GM23338 (cell line): ENCODE measurements at regions not wholly inside any gene's neighbourhood (a gene's known extent, or its start where the extent isn't known, plus 50 kb on each side); places are given as distances from the start of the nearest gene placed in this dataset.

Source experiments
- ATAC-seq: fragments of 200-7000 bp; cut with Tn5 transposase; 3 replicates; pipeline ENCODE4 v1.9.1; 2020
- DNase-seq: peaks from one replicate; pipeline ENCODE4 v3.0.0-alpha.2; 2015; ENCODE audit warnings: low spot score
- H2AFZ ChIP-seq: fragments of 200-600 bp; sonication (generic); 2 replicates; pipeline ENCODE4 v1.8.0; 2016; ENCODE audit warnings: antibody characterized with exemption, mild to moderate bottlenecking, moderate library complexity
- H3F3A ChIP-seq: fragments of 200-600 bp; sonication (generic); replicated peaks from 2 replicates; pipeline ENCODE4 v1.8.0; 2017; ENCODE audit warnings: antibody characterized with exemption, mixed run types, low read depth
- H3K27ac ChIP-seq: fragments of 200-600 bp; sonication (generic); 2 replicates; pipeline ENCODE4 v1.6.1; 2016; ENCODE audit warnings: low read depth
- H3K27me3 ChIP-seq: fragments of 200-600 bp; sonication (generic); 2 replicates; pipeline ENCODE4 v1.8.0; 2016; ENCODE audit warnings: mild to moderate bottlenecking, mixed run types, moderate library complexity; ENCODE audit not compliant: insufficient read depth
- H3K36me3 ChIP-seq: fragments of 200-600 bp; sonication (generic); 2 replicates; pipeline ENCODE4 v1.8.0; 2016; ENCODE audit warnings: mild to moderate bottlenecking; ENCODE audit not compliant: insufficient read depth
- H3K4me1 ChIP-seq: fragments of 200-600 bp; sonication (generic); 2 replicates; pipeline ENCODE4 v1.8.0; 2016; ENCODE audit warnings: mild to moderate bottlenecking, moderate library complexity; ENCODE audit not compliant: insufficient read depth
- H3K4me2 ChIP-seq: fragments of 200-600 bp; sonication (generic); 2 replicates; pipeline ENCODE4 v1.7.1; 2017; ENCODE audit warnings: mixed run types
- H3K4me3 ChIP-seq: fragments of 200-600 bp; sonication (generic); 2 replicates; pipeline ENCODE4 v1.6.1; 2016; ENCODE audit warnings: mixed run types
- H3K79me2 ChIP-seq: fragments of 200-600 bp; sonication (generic); replicated peaks from 2 replicates; pipeline ENCODE4 v1.8.0; 2017; ENCODE audit warnings: mild to moderate bottlenecking; ENCODE audit not compliant: insufficient read depth
- H3K9me2 ChIP-seq: fragments of 200-600 bp; sonication (generic); 2 replicates; pipeline ENCODE4 v1.8.0; 2017; ENCODE audit not compliant: insufficient read depth
- H4K20me1 ChIP-seq: fragments of 200-600 bp; sonication (generic); replicated peaks from 2 replicates; pipeline ENCODE4 v1.8.0; 2017; ENCODE audit warnings: mild to moderate bottlenecking; ENCODE audit not compliant: insufficient read depth
- H3K27ac Mint-ChIP-seq: 2 replicates; pipeline ENCODE4 v1.8.0; 2020; ENCODE audit warnings: inconsistent platforms, mild to moderate bottlenecking, moderate library complexity, mixed read lengths
- H3K27me3 Mint-ChIP-seq: 3 replicates; pipeline ENCODE4 v1.8.0; 2022; ENCODE audit warnings: low read depth, mild to moderate bottlenecking, moderate library complexity, mixed read lengths, inconsistent platforms; ENCODE audit not compliant: insufficient read depth, poor library complexity
- H3K36me3 Mint-ChIP-seq: 3 replicates; pipeline ENCODE4 v1.8.0; 2021; ENCODE audit warnings: low read depth, mild to moderate bottlenecking, inconsistent platforms, moderate library complexity, mixed read lengths
- H3K4me1 Mint-ChIP-seq: 3 replicates; pipeline ENCODE4 v1.8.0; 2020; ENCODE audit warnings: mild to moderate bottlenecking, inconsistent platforms, mixed read lengths
- H3K4me3 Mint-ChIP-seq: 3 replicates; pipeline ENCODE4 v1.8.0; 2021; ENCODE audit warnings: moderate library complexity, mild to moderate bottlenecking, inconsistent platforms, mixed read lengths
- H3K9me3 Mint-ChIP-seq: 3 replicates; pipeline ENCODE4 v1.8.0; 2020; ENCODE audit warnings: moderate library complexity, mild to moderate bottlenecking, inconsistent platforms, mixed read lengths
- CREB1 ChIP-seq: fragments of 250-450 bp; sonication (Bioruptor Pico); IDR thresholded peaks from 2 replicates; pipeline ENCODE4 v1.5.0; 2020; ENCODE audit warnings: low read depth, mild to moderate bottlenecking, moderate library complexity
- CTCF ChIP-seq, 2 experiments: fragments of 200-600 bp in 1 of 2; sonication (generic) in 1 of 2; conservative IDR thresholded peaks; 2 replicates each; pipeline versions ENCODE4 v1.5.1 to v1.6.1; 2016 to 2017; ENCODE audit warnings: antibody characterized with exemption in 2 of 2, low read depth in 2 of 2, mild to moderate bottlenecking in 2 of 2, moderate library complexity in 1 of 2
- ETS1 ChIP-seq: IDR thresholded peaks from 2 replicates; pipeline ENCODE4 v1.6.1; 2016; ENCODE audit warnings: antibody characterized with exemption
- EZH2 ChIP-seq: fragments of 200-600 bp; sonication (generic); IDR thresholded peaks from one replicate; pipeline ENCODE4 v1.8.0; 2017; ENCODE audit warnings: antibody characterized with exemption, mild to moderate bottlenecking, low read depth; ENCODE audit not compliant: unreplicated experiment
- EZH2phosphoT487 ChIP-seq: fragments of 200-600 bp; sonication (generic); IDR thresholded peaks from one replicate; pipeline ENCODE4 v1.8.1; 2018; ENCODE audit warnings: antibody characterized with exemption; ENCODE audit not compliant: unreplicated experiment
- JUNB ChIP-seq: IDR thresholded peaks from one replicate; pipeline ENCODE4 v1.6.1; 2016; ENCODE audit warnings: antibody characterized with exemption; ENCODE audit not compliant: unreplicated experiment
- NANOG ChIP-seq: IDR thresholded peaks from 2 replicates; pipeline ENCODE4 v1.6.1; 2016; ENCODE audit warnings: antibody characterized with exemption, borderline replicate concordance
- POLR2AphosphoS5 ChIP-seq: IDR thresholded peaks from 2 replicates; pipeline ENCODE4 v1.6.1; 2016; ENCODE audit warnings: antibody characterized with exemption, low read depth
- REST ChIP-seq: IDR thresholded peaks from one replicate; pipeline ENCODE4 v1.6.1; 2018; ENCODE audit warnings: antibody characterized with exemption; ENCODE audit not compliant: unreplicated experiment
- STAT1 ChIP-seq: IDR thresholded peaks from one replicate; pipeline ENCODE4 v1.6.1; 2016; ENCODE audit warnings: antibody characterized with exemption; ENCODE audit not compliant: unreplicated experiment
- ZNF114 ChIP-seq: fragments of 250-450 bp; sonication (Bioruptor Pico); IDR thresholded peaks from 2 replicates; pipeline ENCODE4 v1.5.0; 2020; ENCODE audit warnings: mild to moderate bottlenecking, moderate library complexity
- ZNF331 ChIP-seq: fragments of 250-450 bp; sonication (Bioruptor Pico); IDR thresholded peaks from 2 replicates; pipeline ENCODE4 v1.5.0; 2020; ENCODE audit warnings: low read depth, mild to moderate bottlenecking, moderate library complexity
- ZNF462 ChIP-seq: fragments of 250-450 bp; sonication (Bioruptor Pico); IDR thresholded peaks from 2 replicates; pipeline ENCODE4 v1.5.0; 2020; ENCODE audit warnings: mild to moderate bottlenecking, moderate library complexity

GRCh38 chr12:65522956-65523860, 244.7 kb downstream of the MSRB3 start:
- H3K36me3 Mint-ChIP-seq = no peaks in the 10 kb centered on the region
- TF ChIP-seq NANOG (no peak), ETS1 (no peak), EZH2phosphoT487 (no peak), ZNF462 (CRISPR knock-in tag) (no peak), POLR2AphosphoS5 (no peak), STAT1 (no peak), JUNB (no peak), CTCF (conservative IDR thresholded peaks at IDR 0.05; ENCODE audit: low read depth in 2 of 2) (no peak), ZNF114 (CRISPR knock-in tag) (no peak), EZH2 (no peak), REST (no peak), ZNF331 (CRISPR knock-in tag) (no peak), CREB1 (CRISPR knock-in tag) (no peak)
- Histone ChIP-seq H3K9me2 (peaks cover 19% of the 10 kb centered on the region), H3K79me2 (no peaks in the 10 kb centered on the region), H4K20me1 (no peaks in the 10 kb centered on the region), H3K4me3 (no peak overlapping the region), H2AFZ (no peak overlapping the region), H3F3A (no peaks in the 10 kb centered on the region), H3K4me1 (peaks cover 6% of the 10 kb centered on the region; the same call in 1 of the 2 replicates), H3K27ac (no peak overlapping the region), H3K4me2 (no peak overlapping the region), H3K36me3 (no peaks in the 10 kb centered on the region), H3K27me3 (no peaks in the 10 kb centered on the region)
- ATAC-seq (no peak), DNase-seq (no peak)
- no peak overlapping the region for H3K4me3 Mint-ChIP-seq
- H3K27ac Mint-ChIP-seq = no peak overlapping the region
- H3K27me3 Mint-ChIP-seq = no peaks in the 10 kb centered on the region
- H3K4me1 Mint-ChIP-seq = peaks cover 17% of the 10 kb centered on the region
- H3K9me3 Mint-ChIP-seq = no peaks in the 10 kb centered on the region; the same call in 2 of the 3 replicates
